ENCODE measurements at regions not wholly inside any gene's neighbourhood (a gene's known extent, or its start where the extent isn't known, plus 50 kb on each side); places are given as distances from the start of the nearest gene placed in this dataset.

DNA sequence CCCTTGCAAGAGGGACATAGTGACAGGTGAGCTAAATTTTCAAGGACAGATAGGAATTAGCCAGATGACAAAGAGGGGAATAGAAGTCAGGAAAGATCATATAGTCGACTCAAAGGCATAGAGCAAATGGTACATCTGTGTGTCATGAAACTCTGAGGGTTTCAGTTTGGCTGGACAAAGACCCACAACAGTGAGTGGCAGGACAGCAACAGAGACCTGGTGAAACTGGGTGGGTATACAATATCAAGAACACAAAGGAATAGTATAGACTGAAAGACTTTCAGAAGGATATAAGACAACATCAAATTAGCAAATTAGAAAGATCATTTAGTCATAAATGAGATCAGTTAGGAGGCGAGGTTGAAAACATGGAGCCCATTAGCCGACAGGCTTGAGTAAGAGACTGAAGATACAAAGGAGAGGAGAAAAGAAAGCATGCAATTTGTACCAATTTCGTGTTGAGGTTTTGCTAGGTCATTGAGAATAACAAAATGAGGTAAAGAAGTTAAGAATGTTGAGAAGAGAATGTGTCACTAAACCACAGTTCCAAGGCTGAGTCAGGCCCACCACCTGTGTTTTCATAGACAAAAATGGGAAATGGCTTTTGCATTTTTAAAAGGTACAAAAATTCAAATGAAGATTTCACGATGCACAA is 213.8 kb downstream of the HHIPL2 start:
- Mint-ChIP-seq H3K4me1 (ENCODE audit: low read depth, unreplicated experiment) (no peaks in the 10 kb centered on the region), H3K4me3 (ENCODE audit: unreplicated experiment) (no peak overlapping the region), H3K27me3 (ENCODE audit: unreplicated experiment) (no peaks in the 10 kb centered on the region), H3K27ac (ENCODE audit: unreplicated experiment) (no peak overlapping the region), H3K36me3 (ENCODE audit: unreplicated experiment) (no peaks in the 10 kb centered on the region), H3K9me3 (ENCODE audit: unreplicated experiment) (no peaks in the 10 kb centered on the region)
- DNase-seq: no peak
- TF ChIP-seq, protein P1, sequence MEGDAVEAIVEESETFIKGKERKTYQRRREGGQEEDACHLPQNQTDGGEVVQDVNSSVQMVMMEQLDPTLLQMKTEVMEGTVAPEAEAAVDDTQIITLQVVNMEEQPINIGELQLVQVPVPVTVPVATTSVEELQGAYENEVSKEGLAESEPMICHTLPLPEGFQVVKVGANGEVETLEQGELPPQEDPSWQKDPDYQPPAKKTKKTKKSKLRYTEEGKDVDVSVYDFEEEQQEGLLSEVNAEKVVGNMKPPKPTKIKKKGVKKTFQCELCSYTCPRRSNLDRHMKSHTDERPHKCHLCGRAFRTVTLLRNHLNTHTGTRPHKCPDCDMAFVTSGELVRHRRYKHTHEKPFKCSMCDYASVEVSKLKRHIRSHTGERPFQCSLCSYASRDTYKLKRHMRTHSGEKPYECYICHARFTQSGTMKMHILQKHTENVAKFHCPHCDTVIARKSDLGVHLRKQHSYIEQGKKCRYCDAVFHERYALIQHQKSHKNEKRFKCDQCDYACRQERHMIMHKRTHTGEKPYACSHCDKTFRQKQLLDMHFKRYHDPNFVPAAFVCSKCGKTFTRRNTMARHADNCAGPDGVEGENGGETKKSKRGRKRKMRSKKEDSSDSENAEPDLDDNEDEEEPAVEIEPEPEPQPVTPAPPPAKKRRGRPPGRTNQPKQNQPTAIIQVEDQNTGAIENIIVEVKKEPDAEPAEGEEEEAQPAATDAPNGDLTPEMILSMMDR (IDR thresholded peaks at IDR 0.05; ENCODE audit: partially characterized antibody, unreplicated experiment): no peak

DNA sequence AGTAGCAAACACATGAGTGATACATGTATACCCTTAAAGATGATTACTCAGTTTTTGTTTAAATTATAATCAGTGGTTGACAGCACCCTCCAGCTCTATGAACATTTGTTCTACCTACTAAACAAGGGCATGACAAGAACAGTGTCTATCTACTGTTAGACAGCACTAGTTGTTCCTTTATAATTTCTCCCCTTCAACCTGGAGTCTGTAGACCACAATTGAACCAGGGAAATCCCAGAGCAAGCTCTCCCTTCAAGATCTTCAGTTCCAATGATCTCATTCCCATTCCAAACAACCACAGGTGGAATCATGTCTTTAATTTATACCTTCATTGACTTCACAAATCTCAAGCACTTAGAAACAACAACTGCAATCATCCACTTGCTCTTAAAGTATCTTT is 216.1 kb downstream of the HHIPL2 start:
- Mint-ChIP-seq H3K27me3 (ENCODE audit: unreplicated experiment) (no peaks in the 10 kb centered on the region), H3K9me3 (ENCODE audit: unreplicated experiment) (no peaks in the 10 kb centered on the region), H3K4me3 (ENCODE audit: unreplicated experiment) (no peak overlapping the region), H3K36me3 (ENCODE audit: unreplicated experiment) (no peaks in the 10 kb centered on the region), H3K4me1 (ENCODE audit: low read depth, unreplicated experiment) (no peaks in the 10 kb centered on the region), H3K27ac (ENCODE audit: unreplicated experiment) (no peak overlapping the region)
- DNase-seq: no peak
- TF ChIP-seq, protein P1 (IDR thresholded peaks at IDR 0.05; ENCODE audit: partially characterized antibody, unreplicated experiment): no peak

DNA sequence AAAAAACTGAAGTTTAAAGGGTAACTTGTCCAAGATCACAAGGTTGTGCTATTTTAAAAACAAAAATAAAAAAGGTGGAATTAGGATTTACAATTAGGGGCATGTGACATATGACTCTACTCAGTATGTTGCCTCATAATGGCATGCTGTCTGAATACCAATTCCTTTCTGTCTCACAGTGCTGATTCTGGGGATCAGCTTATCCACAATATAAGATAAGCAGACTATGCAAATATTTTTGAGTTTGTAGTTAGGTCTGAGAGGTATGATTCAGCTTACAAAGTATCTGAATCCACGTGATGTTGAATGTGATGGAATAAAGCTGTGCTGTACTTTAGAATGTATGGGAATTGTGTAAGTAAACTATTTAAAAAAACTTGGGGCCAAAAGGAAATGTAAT is 216.6 kb downstream of the HHIPL2 start:
- Mint-ChIP-seq H3K36me3 (ENCODE audit: unreplicated experiment) (no peaks in the 10 kb centered on the region), H3K4me1 (ENCODE audit: low read depth, unreplicated experiment) (no peaks in the 10 kb centered on the region), H3K27me3 (ENCODE audit: unreplicated experiment) (no peaks in the 10 kb centered on the region), H3K4me3 (ENCODE audit: unreplicated experiment) (no peak overlapping the region), H3K9me3 (ENCODE audit: unreplicated experiment) (no peaks in the 10 kb centered on the region), H3K27ac (ENCODE audit: unreplicated experiment) (no peak overlapping the region)
- TF ChIP-seq, protein P1 (IDR thresholded peaks at IDR 0.05; ENCODE audit: partially characterized antibody, unreplicated experiment): no peak
- no peak for DNase-seq

DNA sequence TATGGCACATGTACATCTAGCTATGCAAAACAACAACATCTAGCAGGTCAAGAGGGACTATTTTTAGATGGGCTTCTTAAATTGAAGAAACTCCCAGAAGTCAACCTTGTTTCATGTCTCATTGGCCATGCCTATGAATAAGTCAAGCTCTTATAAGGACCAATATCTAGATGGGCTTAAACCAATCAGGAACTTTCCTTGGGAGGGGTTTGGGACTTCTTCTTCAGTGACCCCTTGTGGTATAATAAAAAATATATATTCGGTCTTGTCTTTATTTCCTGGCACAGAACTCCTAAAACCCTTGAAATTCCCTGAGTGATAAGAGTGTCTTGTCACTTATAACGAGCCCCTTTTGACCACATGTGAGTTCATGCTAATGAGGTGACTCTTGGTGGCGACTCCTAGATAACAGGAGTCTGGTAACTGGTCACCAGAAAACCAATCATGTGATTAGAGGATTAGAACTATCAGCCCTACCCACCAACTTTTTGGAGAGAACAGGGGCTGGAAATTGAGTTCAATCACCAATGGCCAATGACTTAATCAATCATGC is 218.3 kb downstream of the HHIPL2 start:
- TF ChIP-seq, protein P1 (IDR thresholded peaks at IDR 0.05; ENCODE audit: partially characterized antibody, unreplicated experiment): no peak

DNA sequence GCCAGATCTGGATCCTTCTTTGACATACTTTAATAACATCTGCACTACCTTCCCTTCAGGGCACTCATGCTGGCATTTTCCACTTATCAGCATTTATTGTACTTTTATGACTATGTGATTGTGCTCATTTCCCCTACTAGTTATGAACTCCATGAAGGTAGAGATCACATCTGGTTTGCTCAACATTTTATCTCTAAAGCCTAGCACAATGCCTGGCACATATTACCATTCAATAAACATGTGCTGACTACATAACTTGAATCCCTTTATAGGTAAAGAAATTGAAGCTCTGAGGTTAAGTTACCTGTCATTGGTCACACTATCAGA is 221.2 kb downstream of the HHIPL2 start:
- TF ChIP-seq, protein P1 (IDR thresholded peaks at IDR 0.05; ENCODE audit: partially characterized antibody, unreplicated experiment): no peak
- no peak for DNase-seq
- H3K4me1 Mint-ChIP-seq (ENCODE audit: low read depth, unreplicated experiment): no peaks in the 10 kb centered on the region
- no peak overlapping the region for H3K4me3 Mint-ChIP-seq (ENCODE audit: unreplicated experiment)
- H3K27ac Mint-ChIP-seq (ENCODE audit: unreplicated experiment): no peak overlapping the region
- H3K36me3 Mint-ChIP-seq (ENCODE audit: unreplicated experiment): no peaks in the 10 kb centered on the region
- H3K9me3 Mint-ChIP-seq (ENCODE audit: unreplicated experiment): no peaks in the 10 kb centered on the region
- no peaks in the 10 kb centered on the region for H3K27me3 Mint-ChIP-seq (ENCODE audit: unreplicated experiment)

More for the DNA sequence above, 218.3 kb downstream of the HHIPL2 start:
- Mint-ChIP-seq H3K9me3 (ENCODE audit: unreplicated experiment) (no peaks in the 10 kb centered on the region), H3K4me1 (ENCODE audit: low read depth, unreplicated experiment) (no peaks in the 10 kb centered on the region), H3K4me3 (ENCODE audit: unreplicated experiment) (no peak overlapping the region), H3K36me3 (ENCODE audit: unreplicated experiment) (no peaks in the 10 kb centered on the region), H3K27ac (ENCODE audit: unreplicated experiment) (no peak overlapping the region), H3K27me3 (ENCODE audit: unreplicated experiment) (no peaks in the 10 kb centered on the region)
- DNase-seq: no peak
